Activated gamma-delta T cell (primary cell): ENCODE measurements at regions not wholly inside any gene's neighbourhood (a gene's known extent, or its start where the extent isn't known, plus 50 kb on each side); places are given as distances from the start of the nearest gene placed in this dataset.
"Not testable (repeated sequence)": the region's sequence is repeated elsewhere in the genome, so short reads cannot be mapped to it uniquely, and the experiment has no call there.

Experiments
- DNase-seq: peaks from one replicate; lab custom pipeline; 2025; lab: John Stamatoyannopoulos, UW

- DNase-seq = no peak
Observed at GRCh38 chr12:127785986-127786590, 480.9 kb upstream of the TMEM132C start.

GRCh38 chr12:127787544-127787943, 479.4 kb upstream of the TMEM132C start:
- DNase-seq = no peak

- no peak for DNase-seq
Observed at GRCh38 chr12:127790376-127790775, 476.6 kb upstream of the TMEM132C start.

- no peak for DNase-seq
Observed at GRCh38 chr12:127791217-127791616, 475.8 kb upstream of the TMEM132C start.

GRCh38 chr12:127797918-127798317, 469.1 kb upstream of the TMEM132C start:
- DNase-seq = no peak

- DNase-seq = no peak
Observed at GRCh38 chr12:127802271-127802670, 464.7 kb upstream of the TMEM132C start.

- DNase-seq = no peak
Observed at GRCh38 chr12:127803545-127803944, 463.4 kb upstream of the TMEM132C start.

GRCh38 chr12:127809275-127809674, 457.7 kb upstream of the TMEM132C start:
- no peak for DNase-seq

GRCh38 chr12:127810041-127810440, 456.9 kb upstream of the TMEM132C start:
- DNase-seq = no peak

GRCh38 chr12:127810459-127810858, 456.5 kb upstream of the TMEM132C start:
- not testable (repeated sequence) for DNase-seq

- DNase-seq = no peak
Observed at GRCh38 chr12:127811988-127812387, 455.0 kb upstream of the TMEM132C start.

GRCh38 chr12:127813147-127813546, 453.8 kb upstream of the TMEM132C start:
- DNase-seq = no peak

GRCh38 chr12:127819056-127819455, 447.9 kb upstream of the TMEM132C start:
- no peak for DNase-seq

- no peak for DNase-seq
Observed at GRCh38 chr12:127820271-127820670, 446.7 kb upstream of the TMEM132C start.

GRCh38 chr12:127820846-127821245, 446.1 kb upstream of the TMEM132C start:
- no peak for DNase-seq

GRCh38 chr12:127822809-127823411, 444.1 kb upstream of the TMEM132C start:
- DNase-seq = no peak

GRCh38 chr12:127823801-127824200, 443.2 kb upstream of the TMEM132C start:
- no peak for DNase-seq

GRCh38 chr12:127829281-127830064, 437.5 kb upstream of the TMEM132C start:
- no peak for DNase-seq

GRCh38 chr12:127830065-127830460, 436.9 kb upstream of the TMEM132C start:
- no peak for DNase-seq

GRCh38 chr12:127830730-127831129, 436.2 kb upstream of the TMEM132C start:
- DNase-seq = no peak

- no peak for DNase-seq
Observed at GRCh38 chr12:127832172-127832571, 434.8 kb upstream of the TMEM132C start.

- not testable (repeated sequence) for DNase-seq
Observed at GRCh38 chr12:127836802-127837201, 430.2 kb upstream of the TMEM132C start.

GRCh38 chr12:127857661-127858060, 409.3 kb upstream of the TMEM132C start:
- no peak for DNase-seq
